NCI-H345 (cell line): ENCODE measurements at regions not wholly inside any gene's neighbourhood (a gene's known extent, or its start where the extent isn't known, plus 50 kb on each side); places are given as distances from the start of the nearest gene placed in this dataset.
A peak's percentile ranks its signal among the peaks of the same experiment; 100 is the strongest.

Experiments
- DNase-seq: peaks from one replicate; lab custom pipeline; 2025; lab: John Stamatoyannopoulos, UW

- no peak for DNase-seq
Measured at GRCh38 chr13:50358231-50359040, 343.2 kb downstream of the KCNRG start.

- no peak for DNase-seq
Measured at GRCh38 chr13:50359041-50359367, 343.8 kb downstream of the KCNRG start.

GRCh38 chr13:50359779-50360178 is 344.5 kb downstream of the KCNRG start:
- no peak for DNase-seq

GRCh38 chr13:50360637-50361036 is 345.4 kb downstream of the KCNRG start:
- DNase-seq: no peak

GRCh38 chr13:50361282-50361681 is 346.0 kb downstream of the KCNRG start:
- DNase-seq: no peak

GRCh38 chr13:50365408-50366391 is 350.5 kb downstream of the KCNRG start:
- DNase-seq: peak; percentile 44

- DNase-seq: peak; percentile 38
Measured at GRCh38 chr13:50366488-50367174, 351.4 kb downstream of the KCNRG start.

GRCh38 chr13:50369646-50370045 is 354.4 kb downstream of the KCNRG start:
- DNase-seq: no peak

GRCh38 chr13:50370303-50370950 is 355.2 kb downstream of the KCNRG start:
- no peak for DNase-seq

GRCh38 chr13:50374517-50374916 is 359.3 kb downstream of the KCNRG start:
- no peak for DNase-seq

- no peak for DNase-seq
Measured at GRCh38 chr13:50375792-50376191, 360.5 kb downstream of the KCNRG start.

GRCh38 chr13:50376895-50377575 is 361.8 kb downstream of the KCNRG start:
- DNase-seq: no peak

GRCh38 chr13:50377726-50378270 is 362.6 kb downstream of the KCNRG start:
- DNase-seq: no peak

GRCh38 chr13:50378509-50379044 is 363.3 kb downstream of the KCNRG start:
- no peak for DNase-seq

GRCh38 chr13:50379584-50379983 is 364.3 kb downstream of the KCNRG start:
- DNase-seq: no peak

- DNase-seq: no peak
Measured at GRCh38 chr13:50380905-50381304, 365.7 kb downstream of the KCNRG start.

- DNase-seq: no peak
Measured at GRCh38 chr13:50382511-50382910, 367.3 kb downstream of the KCNRG start.

GRCh38 chr13:50382951-50383350 is 367.7 kb downstream of the KCNRG start:
- no peak for DNase-seq

GRCh38 chr13:50384724-50385123 is 369.5 kb downstream of the KCNRG start:
- no peak for DNase-seq

- no peak for DNase-seq
Measured at GRCh38 chr13:50386541-50387050, 371.4 kb downstream of the KCNRG start.
